NCI-H2107 (cell line): ENCODE measurements at regions not wholly inside any gene's neighbourhood (a gene's known extent, or its start where the extent isn't known, plus 50 kb on each side); places are given as distances from the start of the nearest gene placed in this dataset.
A peak's percentile ranks its signal among the peaks of the same experiment; 100 is the strongest.
"Not testable (repeated sequence)": the region's sequence is repeated elsewhere in the genome, so short reads cannot be mapped to it uniquely, and the experiment has no call there.

Source experiments
- DNase-seq: peaks from one replicate; lab custom pipeline; 2025; lab: John Stamatoyannopoulos, UW

GRCh38 chr3:137116619-137117018, 158.8 kb downstream of the IL20RB start:
- DNase-seq, result no peak

GRCh38 chr3:137121704-137122314, 164.0 kb downstream of the IL20RB start:
- peak; percentile 25 for DNase-seq

GRCh38 chr3:137131081-137131480, 173.3 kb downstream of the IL20RB start:
- DNase-seq, result no peak

DNA sequence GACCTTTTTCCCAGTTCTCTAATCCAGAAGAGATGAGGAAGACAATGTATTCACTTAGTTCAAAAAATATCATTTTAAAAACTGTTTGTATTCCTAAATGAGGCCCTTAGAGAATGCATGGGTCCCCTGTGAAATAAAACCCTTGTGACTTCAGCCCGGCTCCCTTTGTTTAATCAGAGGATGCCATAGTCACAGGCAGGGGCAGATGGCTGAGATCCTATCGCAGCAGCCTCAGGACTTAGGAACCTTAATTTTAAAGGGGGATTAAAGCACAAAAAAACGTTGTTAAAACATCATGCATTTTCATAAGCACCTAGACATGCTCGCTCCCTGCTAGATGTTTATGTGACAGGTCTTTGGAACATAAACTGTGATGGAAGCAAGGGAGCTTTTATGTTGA, 176.6 kb downstream of the IL20RB start:
- DNase-seq, result no peak

- DNase-seq, result no peak
Observed at GRCh38 chr3:137148406-137148805, 190.6 kb downstream of the IL20RB start.

GRCh38 chr3:137148917-137149316, 191.1 kb downstream of the IL20RB start:
- DNase-seq, result no peak

DNA sequence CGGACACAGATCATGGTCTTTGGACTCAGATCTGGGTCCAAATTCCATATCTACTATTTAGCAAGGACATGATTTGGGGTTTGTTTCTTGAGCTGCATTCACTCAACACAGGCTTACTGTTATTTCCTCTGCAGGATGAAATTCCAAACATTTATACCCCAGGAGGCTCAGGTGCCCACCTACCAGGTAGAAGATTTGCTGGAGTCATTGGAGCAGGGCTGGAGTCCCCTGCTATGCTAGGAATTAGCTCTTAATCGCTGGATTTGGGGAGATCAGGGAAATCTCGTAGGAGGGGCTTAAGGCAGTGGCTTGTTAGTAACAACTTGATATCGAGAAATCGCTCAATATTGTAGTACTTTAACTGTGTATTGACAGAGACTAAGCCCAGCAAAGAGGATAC, 193.0 kb downstream of the IL20RB start:
- no peak for DNase-seq

- not testable (repeated sequence) for DNase-seq
Observed at GRCh38 chr3:137153046-137153445, 195.3 kb downstream of the IL20RB start.

- DNase-seq, result peak; percentile 64
Observed at GRCh38 chr3:137163241-137163871, 205.6 kb downstream of the IL20RB start.

DNA sequence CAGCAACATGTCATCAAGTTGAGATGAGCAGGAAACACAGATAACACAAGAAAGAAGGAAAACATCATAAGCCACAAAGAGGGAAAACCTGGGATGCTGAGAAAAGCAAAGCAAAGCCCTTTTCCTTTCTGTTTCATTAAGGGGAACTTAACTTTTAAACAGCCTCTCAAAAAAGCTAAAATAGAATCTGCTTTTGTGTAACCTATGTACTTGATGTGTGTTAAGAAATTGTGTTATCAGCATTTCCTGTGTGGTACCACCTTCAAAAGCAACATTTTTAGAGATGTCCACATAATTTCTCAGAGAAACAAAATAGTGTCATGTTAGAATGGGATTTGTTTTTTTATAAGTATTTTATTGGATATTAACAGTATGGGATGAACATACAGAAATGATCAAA, 206.2 kb downstream of the IL20RB start:
- no peak for DNase-seq

GRCh38 chr3:137165117-137165806, 207.5 kb downstream of the IL20RB start:
- DNase-seq, result no peak

DNA sequence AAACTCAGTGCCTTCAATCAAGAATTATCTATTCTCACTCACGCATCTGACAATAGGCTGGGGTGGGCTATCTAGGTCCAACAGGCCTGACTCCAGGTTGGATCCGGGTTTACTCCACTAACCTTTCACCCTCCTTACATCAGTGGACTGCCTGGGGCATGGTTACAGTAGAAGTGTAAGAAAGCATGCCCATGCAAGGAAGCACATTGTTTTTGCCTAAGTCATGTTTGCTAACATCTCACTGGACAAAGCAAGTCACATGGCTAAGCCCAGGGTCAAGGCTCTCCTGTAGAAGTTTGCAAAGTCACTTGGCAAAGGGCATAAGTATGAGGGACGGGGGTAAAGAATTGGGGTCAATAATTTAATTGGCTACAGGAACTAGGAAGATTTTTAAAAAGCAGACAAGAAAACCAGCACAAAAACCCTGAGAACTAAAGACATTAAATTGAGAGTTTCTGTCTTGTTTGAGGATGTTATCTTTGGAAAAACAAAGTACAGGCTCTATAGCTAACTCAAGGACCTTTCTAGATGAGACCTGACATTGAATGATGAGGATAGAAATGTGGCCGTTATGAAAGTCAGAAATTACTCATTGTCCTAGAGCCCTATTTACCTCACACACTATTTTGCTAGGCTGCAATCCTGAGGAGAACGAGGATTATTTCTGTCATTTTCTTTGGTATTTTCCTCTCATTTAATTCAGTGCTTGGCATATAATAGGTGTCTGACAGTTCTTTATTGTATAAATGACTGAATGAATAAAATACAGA, 214.2 kb downstream of the IL20RB start:
- no peak for DNase-seq

- no peak for DNase-seq
Observed at GRCh38 chr3:137172728-137173127, 214.9 kb downstream of the IL20RB start.

GRCh38 chr3:137174514-137174913, 216.7 kb downstream of the IL20RB start:
- no peak for DNase-seq

GRCh38 chr3:137180220-137180619, 222.4 kb downstream of the IL20RB start:
- no peak for DNase-seq

DNA sequence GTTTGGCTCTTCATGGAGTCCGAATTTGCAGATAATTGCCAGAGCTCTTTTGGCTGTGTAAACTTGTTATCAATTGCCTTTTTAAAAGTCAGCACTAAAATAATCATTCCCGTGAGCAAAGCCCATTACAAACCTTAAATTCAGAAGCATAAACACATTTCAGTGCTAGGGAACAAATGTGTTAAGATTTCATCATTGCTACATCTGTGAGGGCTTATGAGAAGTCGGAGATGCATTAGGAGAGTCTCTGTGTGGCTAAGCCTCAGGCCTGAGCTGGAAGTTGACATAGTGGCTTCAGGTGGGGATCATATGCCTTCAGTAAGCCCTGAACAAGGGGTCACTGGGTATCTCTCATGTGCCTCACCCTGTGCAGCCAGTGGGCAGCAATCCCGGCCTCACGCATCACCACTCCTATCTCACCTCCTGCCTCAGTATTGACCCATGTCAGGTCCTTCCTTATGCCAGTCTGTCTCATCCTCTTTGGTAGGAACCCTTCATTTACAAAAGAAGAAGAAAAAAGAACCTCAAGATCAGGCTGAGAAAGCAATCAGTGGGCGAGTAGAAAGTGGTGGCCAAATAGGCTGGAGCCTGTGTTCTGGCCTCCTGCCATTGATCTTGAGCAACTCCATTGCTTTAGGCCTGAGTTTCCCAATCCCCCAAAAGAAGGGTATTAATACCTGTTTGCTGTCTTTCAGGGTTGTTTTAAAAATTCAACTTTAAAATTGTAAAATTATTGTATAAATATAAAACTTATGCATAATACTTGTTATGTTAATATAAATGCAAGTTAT, 233.5 kb downstream of the IL20RB start:
- no peak for DNase-seq

- DNase-seq, result no peak
Observed at GRCh38 chr3:137191951-137192350, 234.2 kb downstream of the IL20RB start.

GRCh38 chr3:137194301-137194700, 236.5 kb downstream of the IL20RB start:
- no peak for DNase-seq

- not testable (repeated sequence) for DNase-seq
Observed at GRCh38 chr3:137198374-137198773, 240.6 kb downstream of the IL20RB start.

- DNase-seq, result no peak
Observed at GRCh38 chr3:137199678-137200077, 241.9 kb downstream of the IL20RB start.

- no peak for DNase-seq
Observed at GRCh38 chr3:137201066-137201465, 243.3 kb downstream of the IL20RB start.

DNA sequence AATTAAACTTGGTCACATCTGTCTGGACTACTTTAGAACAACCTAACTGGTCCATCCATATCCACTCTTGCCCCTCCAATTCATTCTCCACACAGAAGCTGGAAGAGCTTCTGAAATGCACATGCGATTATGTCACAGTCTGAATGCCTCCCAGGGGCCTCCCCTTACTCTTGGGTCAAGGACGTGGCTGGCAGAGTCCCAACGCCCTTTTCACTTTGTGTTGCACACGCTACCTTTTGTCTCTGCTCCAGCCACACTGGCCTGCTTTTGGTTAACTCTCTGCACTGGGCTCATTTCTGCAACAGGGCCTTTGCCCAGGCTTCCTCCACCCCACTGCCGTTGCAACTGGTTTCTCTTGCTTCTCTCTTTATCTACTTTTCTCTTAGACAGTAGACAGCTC, 245.2 kb downstream of the IL20RB start:
- no peak for DNase-seq
